ENCODE measurements at regions not wholly inside any gene's neighbourhood (a gene's known extent, or its start where the extent isn't known, plus 50 kb on each side); places are given as distances from the start of the nearest gene placed in this dataset.
"Not testable (repeated sequence)": the region's sequence is repeated elsewhere in the genome, so short reads cannot be mapped to it uniquely, and the experiment has no call there.

- peak in 1 of 2 experiments; percentile 11 for DNase-seq
Observed at GRCh38 chr6:6749702-6750491, 161.4 kb downstream of the LY86 start.

GRCh38 chr6:6750594-6751265 lies 162.2 kb downstream of the LY86 start:
- peak in 1 of 2 experiments; percentile 11 for DNase-seq

GRCh38 chr6:6751266-6751596 lies 162.7 kb downstream of the LY86 start:
- no peak for DNase-seq

- DNase-seq = no peak
Observed at GRCh38 chr6:6751619-6752023, 163.1 kb downstream of the LY86 start.

- no peak for DNase-seq
Observed at GRCh38 chr6:6752129-6752528, 163.6 kb downstream of the LY86 start.

- no peak for DNase-seq
Observed at GRCh38 chr6:6753301-6753700, 164.8 kb downstream of the LY86 start.

GRCh38 chr6:6756526-6756925 lies 168.0 kb downstream of the LY86 start:
- DNase-seq = no peak

- no peak for DNase-seq
Observed at GRCh38 chr6:6758546-6758914, 170.0 kb downstream of the LY86 start.

- peak; percentile 74 to 89 for DNase-seq
Observed at GRCh38 chr6:6758915-6759654, 170.6 kb downstream of the LY86 start.

GRCh38 chr6:6760002-6760401 lies 171.5 kb downstream of the LY86 start:
- peak; percentile 84 to 85 for DNase-seq

- DNase-seq = not testable (repeated sequence)
Observed at GRCh38 chr6:6762566-6762965, 174.0 kb downstream of the LY86 start.

GRCh38 chr6:6764764-6765434 lies 176.4 kb downstream of the LY86 start:
- DNase-seq = no peak

- DNase-seq = no peak
Observed at GRCh38 chr6:6766230-6766905, 177.8 kb downstream of the LY86 start.

- DNase-seq = no peak
Observed at GRCh38 chr6:6769466-6769865, 180.9 kb downstream of the LY86 start.

- DNase-seq = peak in 1 of 2 experiments; percentile 7
Observed at GRCh38 chr6:6771224-6771945, 182.9 kb downstream of the LY86 start.

GRCh38 chr6:6771964-6772363 lies 183.4 kb downstream of the LY86 start:
- DNase-seq = no peak

- no peak for DNase-seq
Observed at GRCh38 chr6:6772751-6773150, 184.2 kb downstream of the LY86 start.

- DNase-seq = peak; percentile 76 to 87
Observed at GRCh38 chr6:6775074-6775473, 186.6 kb downstream of the LY86 start.

- DNase-seq = no peak
Observed at GRCh38 chr6:6780231-6780630, 191.7 kb downstream of the LY86 start.

GRCh38 chr6:6781172-6781872 lies 192.8 kb downstream of the LY86 start:
- no peak for DNase-seq

- DNase-seq = no peak
Observed at GRCh38 chr6:6781873-6782227, 193.3 kb downstream of the LY86 start.

Measured in NCI-H526 (cell line).